Neural crest cell (in vitro differentiated cells): ENCODE measurements at regions not wholly inside any gene's neighbourhood (a gene's known extent, or its start where the extent isn't known, plus 50 kb on each side); places are given as distances from the start of the nearest gene placed in this dataset.

ENCODE experiments used
- DNase-seq: peaks from one replicate; pipeline ENCODE4 v3.0.0; 2021; ENCODE audit warnings: low read depth, mixed read lengths, low spot score
- H3K27ac Mint-ChIP-seq: one replicate; pipeline ENCODE4 v1.8.0; 2021; ENCODE audit warnings: mild to moderate bottlenecking, mixed read lengths; ENCODE audit not compliant: unreplicated experiment
- H3K27me3 Mint-ChIP-seq: 2 replicates; pipeline ENCODE4 v1.8.0; 2021; ENCODE audit warnings: low read depth, mild to moderate bottlenecking, mixed read lengths
- H3K36me3 Mint-ChIP-seq: 2 replicates; pipeline ENCODE4 v1.8.0; 2021; ENCODE audit warnings: low read depth, mild to moderate bottlenecking, mixed read lengths
- H3K4me1 Mint-ChIP-seq: 2 replicates; pipeline ENCODE4 v1.8.0; 2021; ENCODE audit warnings: mixed read lengths
- H3K4me3 Mint-ChIP-seq: one replicate; pipeline ENCODE4 v1.8.0; 2021; ENCODE audit warnings: mild to moderate bottlenecking, mixed read lengths
- H3K9me3 Mint-ChIP-seq: 2 replicates; pipeline ENCODE4 v1.8.0; 2021; ENCODE audit warnings: mixed read lengths
- TF ChIP-seq, protein P1 (sequence below): fragments of 200-600 bp; sonication (generic); conservative IDR thresholded peaks from 2 replicates; pipeline ENCODE4 v1.5.0; 2021; ENCODE audit warnings: antibody characterized with exemption, mild to moderate bottlenecking

DNA sequence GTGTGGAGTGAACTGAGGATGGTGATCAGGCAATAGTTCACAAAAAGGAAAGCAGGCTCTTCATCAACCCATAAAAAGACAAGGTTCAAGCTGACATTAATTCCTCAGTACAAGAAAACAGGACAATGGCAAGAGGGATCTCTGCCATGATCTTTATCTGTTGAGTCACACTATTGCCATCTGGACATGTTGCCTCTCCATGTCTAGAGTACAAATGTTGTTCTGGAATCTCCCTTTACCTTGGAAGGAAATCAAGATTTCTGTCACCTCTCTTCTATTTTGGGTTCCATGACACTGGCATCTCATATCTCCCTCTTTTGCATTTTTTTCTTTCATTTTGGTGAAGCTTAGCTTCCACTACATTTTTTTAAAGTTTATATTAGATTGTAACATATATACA is 329.1 kb downstream of the USP25 start:
- Mint-ChIP-seq H3K27ac (no peak overlapping the region), H3K9me3 (no peaks in the 10 kb centered on the region), H3K4me1 (no peaks in the 10 kb centered on the region), H3K27me3 (no peaks in the 10 kb centered on the region), H3K4me3 (no peak overlapping the region), H3K36me3 (no peaks in the 10 kb centered on the region)
- no peak for DNase-seq
- TF ChIP-seq, protein P1, sequence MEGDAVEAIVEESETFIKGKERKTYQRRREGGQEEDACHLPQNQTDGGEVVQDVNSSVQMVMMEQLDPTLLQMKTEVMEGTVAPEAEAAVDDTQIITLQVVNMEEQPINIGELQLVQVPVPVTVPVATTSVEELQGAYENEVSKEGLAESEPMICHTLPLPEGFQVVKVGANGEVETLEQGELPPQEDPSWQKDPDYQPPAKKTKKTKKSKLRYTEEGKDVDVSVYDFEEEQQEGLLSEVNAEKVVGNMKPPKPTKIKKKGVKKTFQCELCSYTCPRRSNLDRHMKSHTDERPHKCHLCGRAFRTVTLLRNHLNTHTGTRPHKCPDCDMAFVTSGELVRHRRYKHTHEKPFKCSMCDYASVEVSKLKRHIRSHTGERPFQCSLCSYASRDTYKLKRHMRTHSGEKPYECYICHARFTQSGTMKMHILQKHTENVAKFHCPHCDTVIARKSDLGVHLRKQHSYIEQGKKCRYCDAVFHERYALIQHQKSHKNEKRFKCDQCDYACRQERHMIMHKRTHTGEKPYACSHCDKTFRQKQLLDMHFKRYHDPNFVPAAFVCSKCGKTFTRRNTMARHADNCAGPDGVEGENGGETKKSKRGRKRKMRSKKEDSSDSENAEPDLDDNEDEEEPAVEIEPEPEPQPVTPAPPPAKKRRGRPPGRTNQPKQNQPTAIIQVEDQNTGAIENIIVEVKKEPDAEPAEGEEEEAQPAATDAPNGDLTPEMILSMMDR: no peak

DNA sequence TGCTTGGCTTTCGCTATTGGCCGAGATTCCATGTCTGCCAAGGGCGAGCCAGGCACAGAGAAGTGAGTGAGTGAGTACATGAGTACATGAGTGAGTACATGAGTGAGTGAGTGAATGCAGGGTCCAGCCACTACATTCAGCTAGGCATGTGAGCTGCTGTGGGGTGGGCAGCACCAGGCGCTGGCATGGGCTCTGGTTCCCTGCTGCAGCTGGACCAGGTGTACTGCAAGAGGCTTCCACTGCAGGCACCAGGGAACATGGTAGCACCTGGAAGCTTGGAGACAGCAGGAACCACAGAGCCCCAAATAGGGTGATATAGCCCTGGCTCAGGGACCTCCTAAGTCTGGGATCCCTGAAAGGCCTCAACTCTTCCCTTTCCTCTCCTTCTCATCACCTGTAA is 330.2 kb downstream of the USP25 start:
- H3K4me3 Mint-ChIP-seq: no peak overlapping the region
- H3K36me3 Mint-ChIP-seq: no peaks in the 10 kb centered on the region
- H3K27me3 Mint-ChIP-seq: no peaks in the 10 kb centered on the region
- no peaks in the 10 kb centered on the region for H3K9me3 Mint-ChIP-seq
- no peak overlapping the region for H3K27ac Mint-ChIP-seq
- no peaks in the 10 kb centered on the region for H3K4me1 Mint-ChIP-seq
- TF ChIP-seq, protein P1: no peak
- no peak for DNase-seq

- H3K4me1 Mint-ChIP-seq: no peaks in the 10 kb centered on the region
- H3K4me3 Mint-ChIP-seq: no peak overlapping the region
- H3K36me3 Mint-ChIP-seq: no peaks in the 10 kb centered on the region
- no peak for DNase-seq
- TF ChIP-seq, protein P1: no peak
- H3K9me3 Mint-ChIP-seq: no peaks in the 10 kb centered on the region
- no peaks in the 10 kb centered on the region for H3K27me3 Mint-ChIP-seq
- no peak overlapping the region for H3K27ac Mint-ChIP-seq
Measured at GRCh38 chr21:16061194-16061593, 331.4 kb downstream of the USP25 start.

DNA sequence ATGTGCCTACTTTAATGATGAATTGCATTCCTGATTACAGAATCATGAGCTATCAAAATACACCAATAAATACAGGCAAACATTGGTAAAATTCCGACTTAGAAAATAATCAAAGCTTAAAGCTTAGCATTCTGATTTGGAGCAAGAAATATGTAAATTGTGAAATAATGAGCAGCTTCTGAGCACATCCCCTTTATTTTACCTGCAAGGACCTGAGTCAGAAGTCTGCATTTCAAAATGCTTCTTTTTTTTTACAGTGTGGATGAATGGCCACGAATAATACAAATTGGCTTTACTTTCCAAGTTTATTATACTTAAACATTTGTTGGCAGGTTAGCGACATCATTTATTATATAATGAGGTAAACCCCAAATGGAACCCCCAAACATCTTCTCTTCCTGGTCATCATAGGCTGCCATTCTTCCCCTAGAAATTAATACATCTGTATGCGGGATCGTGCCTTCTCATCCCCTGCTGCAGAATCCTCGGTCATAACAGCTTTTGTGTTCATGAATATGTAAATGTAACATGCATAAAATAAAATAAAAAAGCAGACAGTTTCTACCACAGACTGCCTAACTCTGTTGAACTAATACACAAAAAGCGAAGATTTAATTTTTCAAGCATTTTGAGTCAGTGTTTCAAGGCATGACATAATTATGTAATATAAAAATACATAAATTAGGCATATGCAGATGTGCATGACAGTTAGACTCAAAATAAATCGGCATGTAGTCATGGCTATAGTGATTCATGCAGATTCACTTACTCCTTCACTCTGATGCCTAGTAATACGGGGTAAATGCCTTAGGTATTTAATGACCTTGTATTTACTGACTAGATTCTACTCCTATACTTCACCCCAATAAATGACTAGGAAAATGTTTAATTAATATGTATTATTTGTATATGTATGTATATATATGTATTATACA is 339.7 kb downstream of the USP25 start:
- TF ChIP-seq, protein P1: no peak
- peaks cover 17% of the 10 kb centered on the region for H3K4me1 Mint-ChIP-seq
- H3K27me3 Mint-ChIP-seq: no peaks in the 10 kb centered on the region
- no peaks in the 10 kb centered on the region for H3K36me3 Mint-ChIP-seq
- no peak overlapping the region for H3K4me3 Mint-ChIP-seq
- H3K9me3 Mint-ChIP-seq: no peaks in the 10 kb centered on the region
- H3K27ac Mint-ChIP-seq: no peak overlapping the region
- DNase-seq: no peak

- no peak for DNase-seq
- no peaks in the 10 kb centered on the region for H3K9me3 Mint-ChIP-seq
- TF ChIP-seq, protein P1: no peak
- no peak overlapping the region for H3K4me3 Mint-ChIP-seq
- peaks cover 17% of the 10 kb centered on the region for H3K4me1 Mint-ChIP-seq
- H3K36me3 Mint-ChIP-seq: no peaks in the 10 kb centered on the region
- no peak overlapping the region for H3K27ac Mint-ChIP-seq
- H3K27me3 Mint-ChIP-seq: no peaks in the 10 kb centered on the region
Measured at GRCh38 chr21:16070207-16070651, 340.4 kb downstream of the USP25 start.
